Esophagus muscularis mucosa (tissue), 3 donors: ENCODE measurements at regions not wholly inside any gene's neighbourhood (a gene's known extent, or its start where the extent isn't known, plus 50 kb on each side); places are given as distances from the start of the nearest gene placed in this dataset.

Source experiments
- CTCF ChIP-seq, 3 experiments: fragments of 200-600 bp in 2 of 3; fragments of 450-650 bp in 1 of 3; sonication (generic) in 2 of 3; IDR thresholded peaks; one replicate each; pipeline ENCODE4 v1.5.1; 2017 to 2019; ENCODE audit warnings: antibody characterized with exemption in 3 of 3, mild to moderate bottlenecking in 2 of 3, moderate library complexity in 1 of 3
- POLR2A ChIP-seq: fragments of 450-650 bp; IDR thresholded peaks from one replicate; pipeline ENCODE4 v1.6.1; 2017; ENCODE audit warnings: antibody characterized with exemption, moderate library complexity, mild to moderate bottlenecking, low read depth
- POLR2AphosphoS5 ChIP-seq, 2 donors: sonication (generic); formaldehyde crosslinking; IDR thresholded peaks; one replicate each; pipeline ENCODE4 v1.6.1; 2017; ENCODE audit warnings: antibody characterized with exemption in 2 of 2

DNA sequence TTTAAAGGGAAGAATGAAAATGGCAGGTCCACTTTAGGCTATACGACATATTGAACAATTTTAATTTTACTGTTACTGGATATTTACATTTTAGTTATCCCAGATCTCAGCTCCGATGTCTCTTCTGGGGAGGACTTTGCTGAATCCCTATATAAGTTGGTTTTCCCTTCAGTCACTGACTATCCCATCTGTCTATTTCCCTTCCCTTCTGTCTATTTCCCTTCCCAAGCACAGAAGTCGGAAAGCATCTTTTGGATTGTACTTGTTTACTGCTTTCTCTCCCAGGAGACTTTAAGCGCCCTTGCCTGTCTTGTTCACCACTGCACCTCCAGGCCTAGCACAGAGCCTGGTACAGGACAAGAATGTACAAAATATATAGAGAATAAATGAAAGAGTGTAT, 165.8 kb upstream of the SALL4 start:
- TF ChIP-seq CTCF (IDR thresholded peaks at IDR 0.05): no peak
- TF ChIP-seq POLR2A: no peak
- TF ChIP-seq POLR2AphosphoS5 (IDR thresholded peaks at IDR 0.05): no peak
